MM.1S (cell line): ENCODE measurements at regions not wholly inside any gene's neighbourhood (a gene's known extent, or its start where the extent isn't known, plus 50 kb on each side); places are given as distances from the start of the nearest gene placed in this dataset.

ENCODE experiments used
- CTCF ChIP-seq: fragments of 300-600 bp; sonication (generic); IDR thresholded peaks from 2 replicates; pipeline ENCODE4 v1.5.1; 2016; ENCODE audit warnings: antibody characterized with exemption, low read length, mixed read lengths
- EZH2 ChIP-seq: fragments of 300-600 bp; sonication (generic); optimal IDR thresholded peaks from 2 replicates; pipeline ENCODE3; 2017; ENCODE audit warnings: low read depth, mild to moderate bottlenecking, antibody characterized with exemption, low read length, mixed read lengths

DNA sequence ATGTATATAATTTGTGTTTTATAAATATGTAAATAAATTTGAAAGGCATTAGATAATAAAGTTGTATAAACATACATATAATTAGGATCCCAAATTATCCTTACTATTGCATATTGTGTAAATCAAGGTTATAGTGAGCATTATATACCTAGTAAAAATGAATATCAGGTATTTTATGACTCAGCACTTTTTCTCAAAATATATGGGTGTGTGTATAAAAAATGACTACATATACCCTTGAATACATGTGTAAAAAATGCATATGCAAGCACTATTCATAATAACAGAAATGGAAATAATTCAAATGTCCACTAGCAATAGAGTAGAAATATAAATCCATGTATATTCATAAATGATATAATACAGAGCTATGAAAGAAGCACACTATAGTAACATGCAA is 870.9 kb upstream of the CNTNAP5 start:
- TF ChIP-seq CTCF, result no peak
- TF ChIP-seq EZH2, result no peak
